ENCODE measurements at regions not wholly inside any gene's neighbourhood (a gene's known extent, or its start where the extent isn't known, plus 50 kb on each side); places are given as distances from the start of the nearest gene placed in this dataset.

GRCh38 chr4:164215113-164215741 is 538.7 kb upstream of the SMIM31 start:
- TF ChIP-seq, protein P1, sequence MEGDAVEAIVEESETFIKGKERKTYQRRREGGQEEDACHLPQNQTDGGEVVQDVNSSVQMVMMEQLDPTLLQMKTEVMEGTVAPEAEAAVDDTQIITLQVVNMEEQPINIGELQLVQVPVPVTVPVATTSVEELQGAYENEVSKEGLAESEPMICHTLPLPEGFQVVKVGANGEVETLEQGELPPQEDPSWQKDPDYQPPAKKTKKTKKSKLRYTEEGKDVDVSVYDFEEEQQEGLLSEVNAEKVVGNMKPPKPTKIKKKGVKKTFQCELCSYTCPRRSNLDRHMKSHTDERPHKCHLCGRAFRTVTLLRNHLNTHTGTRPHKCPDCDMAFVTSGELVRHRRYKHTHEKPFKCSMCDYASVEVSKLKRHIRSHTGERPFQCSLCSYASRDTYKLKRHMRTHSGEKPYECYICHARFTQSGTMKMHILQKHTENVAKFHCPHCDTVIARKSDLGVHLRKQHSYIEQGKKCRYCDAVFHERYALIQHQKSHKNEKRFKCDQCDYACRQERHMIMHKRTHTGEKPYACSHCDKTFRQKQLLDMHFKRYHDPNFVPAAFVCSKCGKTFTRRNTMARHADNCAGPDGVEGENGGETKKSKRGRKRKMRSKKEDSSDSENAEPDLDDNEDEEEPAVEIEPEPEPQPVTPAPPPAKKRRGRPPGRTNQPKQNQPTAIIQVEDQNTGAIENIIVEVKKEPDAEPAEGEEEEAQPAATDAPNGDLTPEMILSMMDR (IDR thresholded peaks at IDR 0.05), result no peak
- TF ChIP-seq POLR2AphosphoS5 (IDR thresholded peaks at IDR 0.05) (no peak), POLR2A (IDR thresholded peaks at IDR 0.05) (no peak)

All from breast epithelium (tissue), 3 donors.